ENCODE measurements at regions not wholly inside any gene's neighbourhood (a gene's known extent, or its start where the extent isn't known, plus 50 kb on each side); places are given as distances from the start of the nearest gene placed in this dataset.
"Not testable (repeated sequence)": the region's sequence is repeated elsewhere in the genome, so short reads cannot be mapped to it uniquely, and the experiment has no call there.

GRCh38 chr7:91568138-91568537 is 303.9 kb downstream of the FZD1 start:
- Mint-ChIP-seq H3K27me3 (ENCODE audit: low read depth) (no peaks in the 10 kb centered on the region), H3K36me3 (ENCODE audit: low read depth) (no peaks in the 10 kb centered on the region), H3K4me3 (ENCODE audit: unreplicated experiment) (no peak overlapping the region), H3K4me1 (ENCODE audit: low read depth) (peaks cover 15% of the 10 kb centered on the region), H3K27ac (ENCODE audit: unreplicated experiment) (no peak overlapping the region), H3K9me3 (ENCODE audit: low read depth) (no peaks in the 10 kb centered on the region)
- TF ChIP-seq CTCF (IDR thresholded peaks at IDR 0.05), result no peak
- DNase-seq (ENCODE audit: low spot score), result no peak

- no peak for DNase-seq (ENCODE audit: low spot score)
- Mint-ChIP-seq H3K27ac (ENCODE audit: unreplicated experiment) (no peak overlapping the region), H3K27me3 (ENCODE audit: low read depth) (no peaks in the 10 kb centered on the region), H3K36me3 (ENCODE audit: low read depth) (no peaks in the 10 kb centered on the region), H3K4me3 (ENCODE audit: unreplicated experiment) (no peak overlapping the region), H3K9me3 (ENCODE audit: low read depth) (no peaks in the 10 kb centered on the region), H3K4me1 (ENCODE audit: low read depth) (peaks cover 15% of the 10 kb centered on the region)
- no peak for TF ChIP-seq CTCF (IDR thresholded peaks at IDR 0.05)
Observed at GRCh38 chr7:91569728-91570457, 305.7 kb downstream of the FZD1 start.

GRCh38 chr7:91570560-91570959 is 306.3 kb downstream of the FZD1 start:
- no peaks in the 10 kb centered on the region for H3K36me3 Mint-ChIP-seq (ENCODE audit: low read depth)

GRCh38 chr7:91571601-91572000 is 307.4 kb downstream of the FZD1 start:
- H3K9me3 Mint-ChIP-seq (ENCODE audit: low read depth), result peaks cover 7% of the 10 kb centered on the region
- no peaks in the 10 kb centered on the region for H3K27me3 Mint-ChIP-seq (ENCODE audit: low read depth)
- peaks cover 7% of the 10 kb centered on the region for H3K4me1 Mint-ChIP-seq (ENCODE audit: low read depth)
- H3K36me3 Mint-ChIP-seq (ENCODE audit: low read depth), result peaks cover 2% of the 10 kb centered on the region
- no peak for DNase-seq (ENCODE audit: low spot score)
- no peak for TF ChIP-seq CTCF (IDR thresholded peaks at IDR 0.05)
- H3K4me3 Mint-ChIP-seq (ENCODE audit: unreplicated experiment), result no peak overlapping the region
- no peak overlapping the region for H3K27ac Mint-ChIP-seq (ENCODE audit: unreplicated experiment)

More at GRCh38 chr7:91570560-91570959, 306.3 kb downstream of the FZD1 start:
- H3K9me3 Mint-ChIP-seq (ENCODE audit: low read depth), result no peaks in the 10 kb centered on the region
- no peak for TF ChIP-seq CTCF (IDR thresholded peaks at IDR 0.05)
- no peak overlapping the region for H3K27ac Mint-ChIP-seq (ENCODE audit: unreplicated experiment)
- no peak for DNase-seq (ENCODE audit: low spot score)
- peaks cover 15% of the 10 kb centered on the region for H3K4me1 Mint-ChIP-seq (ENCODE audit: low read depth)
- H3K27me3 Mint-ChIP-seq (ENCODE audit: low read depth), result no peaks in the 10 kb centered on the region
- H3K4me3 Mint-ChIP-seq (ENCODE audit: unreplicated experiment), result no peak overlapping the region

- H3K4me1 Mint-ChIP-seq (ENCODE audit: low read depth), result peaks cover 3% of the 10 kb centered on the region
- H3K9me3 Mint-ChIP-seq (ENCODE audit: low read depth), result peaks cover 11% of the 10 kb centered on the region
- TF ChIP-seq CTCF (IDR thresholded peaks at IDR 0.05), result no peak
- H3K4me3 Mint-ChIP-seq (ENCODE audit: unreplicated experiment), result no peak overlapping the region
- DNase-seq (ENCODE audit: low spot score), result no peak
- H3K27ac Mint-ChIP-seq (ENCODE audit: unreplicated experiment), result no peak overlapping the region
- peaks cover 5% of the 10 kb centered on the region for H3K36me3 Mint-ChIP-seq (ENCODE audit: low read depth)
- no peaks in the 10 kb centered on the region for H3K27me3 Mint-ChIP-seq (ENCODE audit: low read depth)
Observed at GRCh38 chr7:91573405-91573804, 307.1 kb downstream of the MTERF1 start.

GRCh38 chr7:91576459-91576858 is 304.0 kb downstream of the MTERF1 start:
- not testable (repeated sequence) for H3K27ac Mint-ChIP-seq (ENCODE audit: unreplicated experiment); DNase-seq (ENCODE audit: low spot score); H3K4me1 Mint-ChIP-seq (ENCODE audit: low read depth); H3K27me3 Mint-ChIP-seq (ENCODE audit: low read depth); H3K36me3 Mint-ChIP-seq (ENCODE audit: low read depth); H3K4me3 Mint-ChIP-seq (ENCODE audit: unreplicated experiment)
- peaks cover 11% of the 10 kb centered on the region for H3K9me3 Mint-ChIP-seq (ENCODE audit: low read depth)

Measured in chondrocyte (in vitro differentiated cells).